ENCODE measurements at regions not wholly inside any gene's neighbourhood (a gene's known extent, or its start where the extent isn't known, plus 50 kb on each side); places are given as distances from the start of the nearest gene placed in this dataset.

- TF ChIP-seq SRF (IDR thresholded peaks at IDR 0.05; ENCODE audit: low read depth) (no peak), POLR2A (IDR thresholded peaks at IDR 0.05; ENCODE audit: borderline replicate concordance, extremely low read depth, insufficient read depth, insufficient read length) (no peak), CTCF (IDR thresholded peaks at IDR 0.05 in 2 of 3, conservative IDR thresholded peaks at IDR 0.05 in 1 of 3; ENCODE audit: borderline replicate concordance in 1 of 3, insufficient read depth in 1 of 3, low read depth in 2 of 3, low read length in 2 of 3) (no peak), SIN3A (IDR thresholded peaks at IDR 0.05; ENCODE audit: low read depth) (no peak), CEBPB (IDR thresholded peaks at IDR 0.05; ENCODE audit: low read depth) (no peak)
Observed at GRCh38 chr2:146785101-146785500, 1059.7 kb upstream of the ACVR2A start.
